Psoas muscle (tissue), 7 donors: ENCODE measurements at regions not wholly inside any gene's neighbourhood (a gene's known extent, or its start where the extent isn't known, plus 50 kb on each side); places are given as distances from the start of the nearest gene placed in this dataset.

Experiments used
- ATAC-seq, 4 donors: fragments of 200-7000 bp; cut with Tn5 transposase; one replicate each; pipeline ENCODE4 v1.9.1; 2020; ENCODE audit warnings: moderate library complexity in 3 of 4, mild to moderate bottlenecking in 2 of 4
- DNase-seq, 2 donors: peaks; one replicate each; pipeline ENCODE4 v3.0.0-alpha.2; 2020
- H3K27ac ChIP-seq: fragments of 200-600 bp; one replicate; pipeline ENCODE4 v1.8.0; 2022
- H3K27me3 ChIP-seq, 3 donors: fragments of 200-600 bp in 1 of 3; one replicate each; pipeline versions ENCODE4 v1.6.1 to v1.8.0; 2013 to 2022; ENCODE audit warnings: low read length in 2 of 3, mild to moderate bottlenecking in 2 of 3, moderate library complexity in 1 of 3; ENCODE audit not compliant: insufficient read depth in 3 of 3
- H3K36me3 ChIP-seq, 2 donors: fragments of 200-600 bp in 1 of 2; one replicate each; pipeline versions ENCODE4 v1.6.1 to v1.8.0; 2013 to 2022; ENCODE audit warnings: low read depth in 1 of 2, mild to moderate bottlenecking in 1 of 2, moderate library complexity in 1 of 2; ENCODE audit not compliant: insufficient read depth in 1 of 2
- H3K4me1 ChIP-seq: fragments of 200-600 bp; one replicate; pipeline ENCODE4 v1.8.0; 2022
- H3K4me3 ChIP-seq: fragments of 200-600 bp; one replicate; pipeline ENCODE4 v1.8.0; 2022; ENCODE audit warnings: mild to moderate bottlenecking
- H3K9me3 ChIP-seq: fragments of 200-600 bp; one replicate; pipeline ENCODE4 v1.8.0; 2022
- CTCF ChIP-seq: fragments of 200-600 bp; IDR thresholded peaks from one replicate; pipeline ENCODE4 v1.8.0; 2022; ENCODE audit warnings: antibody characterized with exemption
- WGBS, 3 donors: extraction: QIAGEN DNeasy Blood & Tissue Kit; methylation state at CpG; one replicate each; pipeline versions ENCODE4 v1.1.6 to v1.1.7; 2013; 5-methylcytosine and 5-hydroxymethylcytosine counted together
- intact Hi-C, 2 donors: fragments of 100-400 bp; cut with DNase I; formaldehyde crosslinking; loops; one replicate each; pipeline versions ENCODE4 v1.11.0 to v1.14.2; 2022
- donor health status: healthy with polysubstance abuse.
- donor health status: DM: no; HTN: no; CAD: no; lungs with moderate emphysema.
- donor health status: Bipolar disorder and iron deficiency.
- donor health status: healthy.
- donor health status: DM: yes; HTN: yes; CAD: no.
- donor health status: DM: no; HTN: no; CAD: no.
- donor health status: DM: yes; HTN: yes; CAD: no.

- no peak for TF ChIP-seq CTCF
- no peaks in the 10 kb centered on the region for H3K27me3 ChIP-seq
- ATAC-seq = no peak
- WGBS, 3 donors = 77 to 100% (median 95%) methylated on average over 1 of the region's 1 CpG
- intact Hi-C loops = no loop called here
- H3K4me1 ChIP-seq = no peaks in the 10 kb centered on the region
- H3K27ac ChIP-seq = no peak overlapping the region
- H3K4me3 ChIP-seq = no peak overlapping the region
- DNase-seq = no peak
- no peaks in the 10 kb centered on the region for H3K36me3 ChIP-seq
- H3K9me3 ChIP-seq = peaks cover 8% of the 10 kb centered on the region
These were observed 85.1 kb downstream of the GNL3L start for GRCh38 chrX:54615109-54615508.

- H3K36me3 ChIP-seq = no peaks in the 10 kb centered on the region
- no peak for TF ChIP-seq CTCF
- H3K4me3 ChIP-seq = no peak overlapping the region
- DNase-seq (no peak), ATAC-seq (no peak)
- no peaks in the 10 kb centered on the region for H3K4me1 ChIP-seq
- H3K9me3 ChIP-seq = peaks cover 8% of the 10 kb centered on the region
- intact Hi-C loops = no loop called here
- WGBS, 3 donors = 64 to 72% (median 67%) methylated on average over 3 of the region's 3 CpGs
- no peaks in the 10 kb centered on the region for H3K27me3 ChIP-seq
- H3K27ac ChIP-seq = no peak overlapping the region
These were observed 103.6 kb downstream of the GNL3L start for GRCh38 chrX:54633641-54634040.

GRCh38 chrX:54639018-54639345 is 109.0 kb downstream of the GNL3L start:
- DNase-seq (no peak), ATAC-seq (no peak)
- H3K36me3 ChIP-seq = no peaks in the 10 kb centered on the region
- TF ChIP-seq CTCF = no peak
- 33 to 60% (median 38%) methylated on average over 3 of the region's 3 CpGs for WGBS, 3 donors
- no peaks in the 10 kb centered on the region for H3K9me3 ChIP-seq
- peak overlapping the region; percentile 66 for H3K4me3 ChIP-seq
- peak overlapping the region; percentile 91 for H3K27ac ChIP-seq
- intact Hi-C loops = no loop called here
- no peaks in the 10 kb centered on the region for H3K27me3 ChIP-seq
- peaks cover 9% of the 10 kb centered on the region for H3K4me1 ChIP-seq

GRCh38 chrX:54639346-54640102 is 109.5 kb downstream of the GNL3L start:
- DNase-seq = peak; percentile 95 to 98
- ATAC-seq = peak; percentile 83 to 90 (median 86)
- peak overlapping the region; percentile 91 for H3K27ac ChIP-seq
- TF ChIP-seq CTCF = peak; percentile 64
- WGBS, 3 donors = 0 to 25% (median 0%) methylated on average over 44 to 47 of the region's 47 CpGs
- peak overlapping the region; percentile 66 for H3K4me3 ChIP-seq
- H3K9me3 ChIP-seq = no peaks in the 10 kb centered on the region
- intact Hi-C loops = loop anchor here (5.0 to 10.0 kb wide), 2 partner anchors 108 to 365 kb away; partner anchors contain the start of gene APEX2 (in 1 of the 2)
- H3K27me3 ChIP-seq = no peaks in the 10 kb centered on the region
- no peaks in the 10 kb centered on the region for H3K36me3 ChIP-seq
- peaks cover 9% of the 10 kb centered on the region for H3K4me1 ChIP-seq
